ENCODE measurements at regions not wholly inside any gene's neighbourhood (a gene's known extent, or its start where the extent isn't known, plus 50 kb on each side); places are given as distances from the start of the nearest gene placed in this dataset.

- Histone ChIP-seq H3K4me3 (replicated peaks; ENCODE audit: insufficient read depth, low read length) (no peak overlapping the region), H3K27me3 (ENCODE audit: insufficient read depth, poor library complexity, severe bottlenecking) (no peaks in the 10 kb centered on the region), H3K27ac (replicated peaks) (no peak overlapping the region)
- no peak for DNase-seq (ENCODE audit: low read depth in 1 of 2, low spot score in 1 of 2)
- TF ChIP-seq SPI1 (IDR thresholded peaks at IDR 0.05; ENCODE audit: borderline replicate concordance, low read depth) (no peak), POLR2AphosphoS5 (IDR thresholded peaks at IDR 0.05; ENCODE audit: low read depth) (no peak), CTCF (IDR thresholded peaks at IDR 0.05; ENCODE audit: insufficient read depth, low read length) (no peak), REST (IDR thresholded peaks at IDR 0.05; ENCODE audit: insufficient replicate concordance, low read depth) (no peak), GABPA (IDR thresholded peaks at IDR 0.05; ENCODE audit: low read depth) (no peak)
These were observed 665.7 kb downstream of the ZNF674 start for GRCh38 chrX:45879512-45879911.

- no peak for TF ChIP-seq REST (IDR thresholded peaks at IDR 0.05; ENCODE audit: insufficient replicate concordance, low read depth)
- TF ChIP-seq SPI1 (IDR thresholded peaks at IDR 0.05; ENCODE audit: borderline replicate concordance, low read depth) = no peak
- TF ChIP-seq GABPA (IDR thresholded peaks at IDR 0.05; ENCODE audit: low read depth) = no peak
- no peak for TF ChIP-seq CTCF (IDR thresholded peaks at IDR 0.05; ENCODE audit: insufficient read depth, low read length)
- TF ChIP-seq POLR2AphosphoS5 (IDR thresholded peaks at IDR 0.05; ENCODE audit: low read depth) = no peak
- Histone ChIP-seq H3K4me3 (replicated peaks; ENCODE audit: insufficient read depth, low read length) (no peak overlapping the region), H3K27me3 (ENCODE audit: insufficient read depth, poor library complexity, severe bottlenecking) (no peaks in the 10 kb centered on the region), H3K27ac (replicated peaks) (no peak overlapping the region)
- DNase-seq (ENCODE audit: low read depth in 1 of 2, low spot score in 1 of 2) = no peak
These were observed 669.0 kb downstream of the ZNF674 start for GRCh38 chrX:45876206-45876605.

GRCh38 chrX:45873781-45874180 is 671.4 kb downstream of the ZNF674 start:
- Histone ChIP-seq H3K4me3 (replicated peaks; ENCODE audit: insufficient read depth, low read length) (no peak overlapping the region), H3K27me3 (ENCODE audit: insufficient read depth, poor library complexity, severe bottlenecking) (no peaks in the 10 kb centered on the region), H3K27ac (replicated peaks) (no peak overlapping the region)
- no peak for TF ChIP-seq CTCF (IDR thresholded peaks at IDR 0.05; ENCODE audit: insufficient read depth, low read length)
- no peak for TF ChIP-seq REST (IDR thresholded peaks at IDR 0.05; ENCODE audit: insufficient replicate concordance, low read depth)
- no peak for TF ChIP-seq POLR2AphosphoS5 (IDR thresholded peaks at IDR 0.05; ENCODE audit: low read depth)
- no peak for DNase-seq (ENCODE audit: low read depth in 1 of 2, low spot score in 1 of 2)
